Islet of Langerhans (tissue), 1 donor: ENCODE measurements at regions not wholly inside any gene's neighbourhood (a gene's known extent, or its start where the extent isn't known, plus 50 kb on each side); places are given as distances from the start of the nearest gene placed in this dataset.

Experiments
- FAIRE-seq: peaks from one replicate; lab custom pipeline; 2011; peaks lifted over from hg19 to GRCh38; lab: Jason Lieb, UNC

DNA sequence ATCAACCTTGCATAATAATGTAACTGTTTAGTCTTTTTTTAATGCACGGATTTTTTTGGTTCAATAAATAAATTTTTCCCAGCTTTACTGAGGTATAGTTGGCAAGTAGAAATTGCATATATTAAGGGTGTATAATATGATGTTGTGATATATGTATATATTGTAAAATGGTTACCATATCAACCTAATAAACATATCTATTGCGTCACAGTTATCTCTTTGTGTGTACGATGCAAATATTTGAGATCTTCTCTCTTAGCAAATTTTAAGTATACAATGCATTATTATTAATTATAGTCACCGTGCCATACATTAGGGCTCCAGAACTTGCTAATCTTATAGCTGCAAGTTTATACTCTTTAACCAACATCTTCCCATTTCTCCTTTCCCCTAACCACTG lies 57.2 kb upstream of the TMEM161B start:
- FAIRE-seq, result no peak

DNA sequence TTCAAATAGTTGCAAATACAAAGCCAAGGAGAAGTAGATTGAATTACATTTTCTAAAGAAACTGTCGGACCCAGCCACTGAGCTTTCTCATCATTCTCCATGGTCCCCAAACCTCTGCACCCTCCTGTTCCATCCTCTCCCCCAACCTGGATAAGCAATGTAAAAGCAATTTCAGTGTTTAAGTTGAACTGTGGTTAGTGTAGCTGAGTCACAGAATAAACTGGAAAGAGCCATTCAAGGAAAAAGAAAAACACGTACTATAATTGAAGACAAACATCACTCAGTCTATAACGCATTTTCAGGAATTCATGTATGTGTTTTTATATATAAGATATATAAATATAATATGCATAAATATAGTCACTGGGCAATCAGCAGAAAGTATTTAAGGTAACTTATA lies 54.1 kb upstream of the TMEM161B start:
- FAIRE-seq, result no peak
